HG03469 (cell line): ENCODE measurements at regions not wholly inside any gene's neighbourhood (a gene's known extent, or its start where the extent isn't known, plus 50 kb on each side); places are given as distances from the start of the nearest gene placed in this dataset.
"Not testable (repeated sequence)": the region's sequence is repeated elsewhere in the genome, so short reads cannot be mapped to it uniquely, and the experiment has no call there.

Experiments
- ATAC-seq: cut with Tn5 transposase; IDR thresholded peaks from one replicate; pipeline ENCODE4 v1.9.1; 2021; ENCODE audit warnings: mild to moderate bottlenecking, moderate library complexity, moderate number of reproducible peaks; ENCODE audit not compliant: unreplicated experiment

DNA sequence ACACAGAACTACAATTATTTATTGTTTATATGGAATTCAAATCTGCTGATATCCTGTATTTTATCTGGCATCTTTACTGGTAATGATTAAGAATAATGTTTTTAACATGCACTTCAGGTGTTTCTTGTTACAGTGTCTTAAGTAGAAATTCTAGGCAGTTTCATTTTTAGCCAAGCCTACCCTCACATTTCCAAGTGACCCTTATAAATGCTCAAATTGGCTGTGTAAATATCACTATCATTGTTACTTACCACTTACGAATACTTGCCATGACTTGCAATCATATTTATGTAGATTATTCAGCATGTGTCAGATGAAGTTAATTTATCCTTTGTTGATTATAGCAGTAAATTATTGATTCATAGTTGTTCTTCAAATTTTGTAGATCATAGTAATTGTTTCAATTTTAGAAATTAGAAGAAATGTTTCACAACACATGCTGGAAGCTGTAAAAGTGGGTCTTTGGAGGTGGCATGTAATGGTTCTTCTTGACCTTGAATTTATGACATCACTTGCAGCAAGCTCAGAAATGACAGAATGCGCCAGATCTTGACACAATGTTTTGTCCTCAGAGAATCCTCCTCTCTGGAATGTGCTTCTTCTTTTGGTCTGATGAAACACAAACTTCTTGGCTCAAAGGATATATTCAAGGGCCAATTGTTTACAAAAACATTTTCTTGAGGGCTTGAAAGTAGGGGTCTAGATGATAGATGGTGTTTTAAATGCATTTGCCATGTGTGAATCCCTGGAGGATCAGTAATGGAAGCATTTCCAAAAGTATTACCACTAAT lies 471.8 kb downstream of the COL12A1 start:
- no peak for ATAC-seq

DNA sequence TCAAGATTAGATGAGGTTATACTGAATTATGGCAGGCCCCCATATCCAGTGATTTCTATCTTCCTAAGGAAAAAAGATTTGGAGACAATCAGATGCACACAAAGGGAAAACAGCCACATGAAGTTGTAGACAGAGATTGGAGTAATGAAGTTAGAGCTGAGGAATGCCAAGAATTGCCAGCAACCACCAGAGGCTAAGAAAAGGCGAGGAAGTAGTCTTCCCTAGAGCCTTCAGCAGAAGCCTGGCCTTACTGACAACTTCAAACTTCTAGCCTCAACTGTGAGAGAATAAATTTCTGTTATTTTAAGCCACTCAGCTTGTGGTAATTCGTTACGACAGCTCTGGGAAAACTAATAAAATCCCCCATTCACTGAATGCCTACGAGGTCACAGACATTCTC lies 473.9 kb downstream of the COL12A1 start:
- ATAC-seq = no peak

DNA sequence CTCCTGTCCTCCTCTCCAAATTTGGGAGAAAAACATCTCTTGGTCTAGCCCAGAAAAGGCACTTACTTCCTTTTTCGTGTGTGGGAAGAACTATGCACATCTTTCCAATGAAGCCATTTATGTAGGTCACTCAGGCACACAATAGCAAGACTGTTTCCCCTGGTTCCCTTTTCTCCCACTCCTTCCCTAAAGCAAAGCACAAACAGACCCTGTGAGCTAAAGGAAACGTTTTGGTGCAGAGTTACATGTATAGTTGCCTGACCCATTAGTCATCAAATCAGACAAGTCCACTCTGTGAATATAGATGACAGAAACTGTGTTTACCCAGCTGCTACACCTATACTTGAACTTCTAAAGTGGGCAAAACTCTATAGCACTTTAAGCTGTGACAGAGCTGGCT lies 474.6 kb downstream of the COL12A1 start:
- no peak for ATAC-seq

DNA sequence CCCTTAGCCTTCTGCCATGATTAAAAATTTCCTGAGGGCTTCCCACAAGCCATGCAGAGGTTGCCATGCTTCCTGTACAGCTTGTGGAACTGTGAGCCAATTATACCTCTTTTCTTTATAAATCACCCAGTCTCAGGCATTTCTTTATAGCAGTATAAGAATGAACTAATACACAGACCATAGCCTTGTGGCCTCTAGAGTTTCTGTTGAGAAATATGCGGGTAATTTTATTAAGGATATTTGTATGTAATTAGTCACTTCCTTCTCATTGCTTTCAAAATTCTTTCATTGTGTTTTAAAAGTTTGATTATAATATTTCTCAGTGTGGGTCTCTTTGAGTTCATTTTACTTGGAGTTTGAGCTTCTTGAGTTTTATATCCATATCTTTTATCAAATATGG lies 484.9 kb downstream of the COL12A1 start:
- no peak for ATAC-seq

DNA sequence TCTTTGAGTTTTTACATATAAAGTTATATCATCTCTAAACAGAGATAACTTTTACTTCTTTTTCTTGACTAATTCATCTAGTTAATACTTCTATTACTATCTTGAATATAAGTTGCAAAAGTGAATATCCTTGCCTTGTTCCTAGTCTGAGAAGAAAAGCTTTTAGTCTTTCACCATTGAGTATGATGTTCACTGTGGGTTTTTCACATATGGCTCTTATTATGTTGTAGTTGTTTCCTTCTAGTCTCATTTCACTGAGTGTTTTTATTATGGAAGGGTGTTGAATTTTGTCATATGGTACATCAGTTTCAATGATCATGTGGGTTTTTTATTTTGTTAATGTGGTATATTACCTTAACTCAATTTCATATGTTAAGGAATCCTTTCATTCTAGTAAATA lies 488.3 kb downstream of the COL12A1 start:
- no peak for ATAC-seq

DNA sequence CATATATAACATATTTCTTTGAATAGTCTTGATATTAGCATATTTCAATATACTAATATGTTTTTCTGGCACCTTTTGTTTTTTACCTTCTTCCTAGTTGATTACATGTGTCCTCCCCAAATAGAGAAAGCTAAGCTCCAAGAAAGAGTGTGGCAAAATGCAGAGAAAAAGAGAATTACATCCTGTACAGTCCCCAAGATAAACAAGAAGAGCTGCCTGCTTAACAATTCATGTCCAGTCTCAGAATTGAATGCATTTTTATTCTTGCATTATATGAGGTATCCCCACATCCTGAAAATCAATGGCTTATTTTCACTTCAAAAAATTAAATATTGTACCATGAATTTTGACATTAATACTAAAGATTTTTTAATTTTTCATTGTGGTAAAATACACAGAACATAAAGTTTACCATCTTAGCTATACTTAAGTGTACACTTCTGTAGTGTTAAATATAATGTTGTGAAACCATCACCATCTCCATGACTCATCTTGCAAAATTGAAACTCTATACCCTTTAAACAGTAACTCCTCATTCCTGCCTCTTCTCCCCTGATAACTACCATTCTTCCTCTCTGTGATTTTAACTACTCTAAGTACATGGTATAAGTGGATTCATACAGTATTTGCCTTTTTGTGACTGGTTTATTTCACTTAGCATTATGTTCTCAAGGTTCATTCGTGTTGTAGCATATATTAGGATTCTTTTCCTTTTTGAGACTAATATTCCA lies 490.3 kb downstream of the COL12A1 start:
- no peak for ATAC-seq

DNA sequence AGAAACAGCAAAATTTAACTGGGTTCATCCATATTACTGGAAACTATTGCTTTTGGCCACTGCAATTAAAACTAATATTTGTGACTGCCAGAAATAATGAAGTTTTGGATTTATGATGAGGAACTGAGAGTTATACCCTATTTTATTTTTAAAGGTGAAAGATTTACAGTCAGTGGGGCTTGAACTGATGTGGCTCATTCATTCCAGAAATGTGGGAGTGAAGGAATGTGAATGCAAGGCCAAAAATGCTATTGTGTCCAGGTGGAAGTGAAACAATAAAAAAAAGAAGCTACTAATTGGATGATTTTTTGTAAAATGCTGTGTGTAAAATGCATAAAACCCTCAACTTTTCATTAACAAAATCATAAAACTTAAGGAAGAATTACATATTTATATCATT lies 491.9 kb downstream of the COL12A1 start:
- no peak for ATAC-seq

DNA sequence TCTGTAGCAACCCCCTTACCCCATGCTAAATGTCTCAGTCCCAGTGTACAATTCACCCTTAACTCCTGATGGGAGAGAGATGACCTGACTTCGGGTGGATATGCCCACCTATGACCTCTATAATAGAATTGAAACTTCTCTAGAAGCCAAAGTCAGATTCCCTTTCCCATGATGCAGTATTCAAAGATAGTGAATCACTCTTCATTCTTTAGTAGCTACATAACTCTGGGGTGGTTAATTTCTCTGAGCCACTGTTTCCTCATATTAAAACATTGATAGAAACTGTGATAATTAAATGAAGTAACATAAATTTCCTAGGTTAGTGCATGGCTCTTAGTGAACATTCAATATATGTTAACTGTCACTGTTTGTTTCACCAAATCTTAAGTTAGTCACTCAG lies 500.4 kb downstream of the COL12A1 start:
- ATAC-seq = no peak

DNA sequence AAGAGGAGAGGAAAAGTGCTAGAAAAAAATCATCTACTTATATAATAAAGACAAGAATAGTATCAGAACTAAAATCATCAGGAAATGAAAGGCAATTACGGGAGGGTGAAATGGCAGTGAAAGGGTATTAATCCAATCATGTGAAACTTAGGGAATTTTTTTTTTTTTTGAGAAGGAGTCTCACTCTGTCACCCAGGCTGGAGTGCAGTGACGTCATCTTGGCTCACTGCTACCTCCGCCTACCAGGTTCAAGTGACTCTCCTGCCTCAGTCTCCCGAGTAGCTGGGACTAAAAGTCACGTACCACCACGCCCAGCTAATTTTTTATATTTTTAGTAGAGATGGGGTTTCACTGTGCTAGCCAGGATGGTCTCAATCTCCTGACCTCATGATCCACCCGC lies 501.3 kb downstream of the COL12A1 start:
- ATAC-seq = not testable (repeated sequence)

DNA sequence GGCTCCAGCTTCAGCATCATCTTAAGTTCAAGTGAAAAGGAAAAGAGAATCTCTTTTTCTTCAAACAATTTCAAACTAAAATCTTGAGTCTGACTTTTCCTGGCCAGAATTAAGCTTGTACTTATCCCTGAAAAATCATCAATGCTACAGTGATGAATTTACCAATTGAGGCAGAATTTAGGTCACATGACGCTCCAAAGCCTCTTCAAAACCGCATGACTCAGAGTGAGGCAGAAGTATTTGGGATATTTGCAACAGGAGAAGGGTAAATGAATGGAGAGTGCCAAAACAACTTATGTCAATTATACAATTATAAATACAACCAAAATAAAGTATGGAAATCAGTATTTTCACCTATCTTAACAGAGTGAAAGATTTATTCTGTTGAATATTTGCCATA lies 515.5 kb downstream of the COL12A1 start:
- ATAC-seq = no peak

DNA sequence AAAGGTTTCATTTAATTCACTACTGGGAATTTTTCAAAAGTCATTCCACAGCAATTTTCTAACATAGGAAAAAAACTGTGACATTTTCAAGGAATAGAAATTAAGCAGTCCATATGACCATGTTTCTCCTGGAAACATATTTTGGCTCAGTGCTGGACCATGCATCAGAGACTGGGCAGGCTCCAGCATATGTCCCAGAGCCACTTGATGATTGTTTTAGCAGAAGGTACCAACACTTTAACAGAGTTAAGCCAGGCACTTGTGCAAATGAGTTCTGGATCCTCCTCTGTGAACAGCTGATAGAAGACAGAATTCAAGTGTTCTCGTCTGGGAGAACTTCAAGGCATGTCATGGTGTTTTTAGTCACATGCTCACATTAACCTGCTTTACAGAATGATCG lies 516.3 kb downstream of the COL12A1 start:
- ATAC-seq = no peak

DNA sequence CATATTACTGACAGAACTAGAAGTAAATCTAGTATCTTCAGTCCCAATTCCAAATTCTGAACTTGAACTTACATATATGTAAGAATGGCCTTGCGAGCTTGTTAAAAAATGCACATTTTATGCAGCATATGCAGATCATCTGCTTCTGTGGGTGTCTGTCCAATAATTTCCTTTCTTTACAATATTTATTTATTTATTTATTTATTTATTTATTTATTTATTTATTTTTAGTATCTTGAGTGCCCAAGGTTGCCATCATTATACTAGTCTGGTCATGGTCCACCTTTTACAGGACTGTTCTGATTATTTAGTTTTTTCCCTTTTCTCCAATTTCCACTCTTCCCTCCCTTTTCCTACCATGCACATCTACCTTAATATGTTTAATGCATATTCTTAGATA lies 528.4 kb downstream of the COL12A1 start:
- ATAC-seq = no peak

DNA sequence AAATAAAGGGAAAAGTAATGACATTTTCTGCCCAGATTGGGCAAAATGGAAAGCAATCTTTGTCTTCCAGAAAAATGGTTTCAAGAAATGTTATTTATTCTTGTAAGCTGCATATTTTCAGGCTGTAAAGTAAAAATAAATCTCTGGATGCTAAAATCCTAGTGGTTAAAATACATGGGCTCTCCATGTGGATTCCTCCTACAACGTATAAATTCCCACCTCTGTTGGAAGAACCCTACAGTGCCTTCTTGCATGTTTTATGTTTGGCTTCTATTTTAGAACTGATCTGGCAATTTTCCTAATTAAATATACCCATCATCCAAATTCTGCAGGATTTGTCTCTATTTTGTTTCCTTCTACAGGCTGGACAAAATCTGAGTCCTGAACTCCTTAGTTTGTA lies 528.9 kb downstream of the COL12A1 start:
- ATAC-seq = no peak

DNA sequence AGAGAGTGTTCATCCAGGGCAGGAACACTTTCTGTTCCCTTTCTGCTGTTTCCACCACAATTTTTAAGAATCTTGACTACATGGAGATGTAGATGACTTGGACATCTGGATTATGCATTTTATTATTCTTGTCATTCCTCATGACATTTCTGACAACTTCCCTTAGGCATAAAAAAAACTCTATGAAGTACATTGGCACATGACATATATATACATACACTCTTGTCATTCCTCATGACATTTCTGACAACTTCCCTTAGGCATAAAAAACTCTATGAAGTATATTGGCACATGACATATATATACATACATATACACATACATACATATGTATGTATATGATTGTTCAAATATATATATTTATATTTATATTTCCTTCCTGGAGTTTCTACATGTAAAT lies 531.5 kb downstream of the COL12A1 start:
- ATAC-seq = no peak

DNA sequence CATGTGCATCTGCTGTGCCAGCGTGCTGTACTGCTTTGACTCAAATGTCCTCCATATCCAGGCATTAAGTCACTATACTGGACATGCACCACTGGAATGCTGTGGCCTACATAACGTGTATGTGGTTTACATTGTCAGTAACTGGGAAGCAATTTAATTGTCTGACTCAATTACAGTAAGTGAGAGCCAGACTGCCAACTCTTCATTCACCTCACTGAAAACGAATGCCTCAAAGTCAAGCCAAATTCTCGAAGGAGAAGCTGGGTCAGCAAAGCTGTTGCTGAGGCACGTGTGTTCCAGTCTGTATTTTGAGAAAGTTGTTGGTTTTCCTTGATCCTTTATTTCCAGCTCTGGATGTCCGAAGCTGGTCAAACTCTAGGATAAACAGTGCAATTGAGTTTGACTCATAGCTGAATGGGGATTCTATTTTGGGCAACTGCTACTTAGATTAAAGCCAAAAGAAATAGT lies 534.3 kb downstream of the COL12A1 start:
- ATAC-seq = no peak

DNA sequence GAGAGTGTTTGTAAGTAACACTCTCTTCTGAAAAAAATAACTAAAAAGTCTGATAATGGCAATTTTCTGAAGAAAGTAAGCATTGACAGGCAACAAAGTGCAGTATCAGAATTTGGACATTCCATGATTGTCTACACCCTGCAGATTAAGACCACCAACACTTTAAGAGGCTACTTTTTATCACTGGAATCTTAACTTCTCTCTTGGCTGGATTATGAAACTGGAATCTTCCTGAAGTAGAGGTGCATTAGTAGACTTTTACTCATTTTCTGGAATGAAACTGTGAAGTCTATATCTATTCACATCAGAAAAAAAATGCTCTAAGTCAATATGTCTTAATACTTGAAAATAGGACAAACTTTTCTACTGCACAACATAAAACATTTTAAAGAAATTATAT lies 547.5 kb downstream of the COL12A1 start:
- ATAC-seq = no peak

DNA sequence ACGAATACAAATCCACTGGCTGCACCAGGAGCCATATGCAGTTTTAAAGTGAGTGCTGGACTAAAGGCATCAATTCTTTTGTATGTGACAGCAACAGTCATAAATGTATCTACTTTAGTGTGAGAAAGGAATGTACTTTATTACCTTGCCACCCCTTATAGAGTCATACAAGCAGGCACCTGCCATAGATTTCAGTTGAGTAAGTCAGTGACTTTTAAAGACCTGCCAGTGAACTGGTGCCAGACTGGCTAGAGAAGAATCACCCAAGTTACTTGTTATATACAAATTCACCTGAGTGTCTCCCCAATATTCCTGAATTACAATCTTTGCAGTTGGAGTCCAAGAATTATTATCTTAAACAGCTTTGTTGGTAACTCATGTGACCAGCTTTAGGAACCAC lies 547.9 kb downstream of the COL12A1 start:
- no peak for ATAC-seq

DNA sequence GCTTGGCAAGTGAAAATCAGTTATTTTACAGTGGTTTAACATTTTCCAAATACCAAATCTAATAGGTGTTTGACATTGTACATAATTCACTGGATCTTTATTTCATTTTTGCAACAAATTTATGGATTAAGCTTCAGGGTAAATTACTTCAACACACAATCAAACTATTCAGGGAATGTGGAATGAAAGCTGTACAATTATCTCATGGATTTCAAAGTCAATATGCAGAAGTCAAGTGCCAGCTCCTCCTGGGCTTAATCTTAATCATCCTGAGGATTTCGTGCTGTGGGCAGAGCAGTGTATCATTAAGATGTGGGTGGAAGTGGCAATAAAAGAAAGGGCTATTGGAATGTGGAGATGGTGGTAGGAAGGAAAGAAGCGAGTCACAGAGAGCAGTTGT lies 548.8 kb downstream of the COL12A1 start:
- ATAC-seq = no peak

DNA sequence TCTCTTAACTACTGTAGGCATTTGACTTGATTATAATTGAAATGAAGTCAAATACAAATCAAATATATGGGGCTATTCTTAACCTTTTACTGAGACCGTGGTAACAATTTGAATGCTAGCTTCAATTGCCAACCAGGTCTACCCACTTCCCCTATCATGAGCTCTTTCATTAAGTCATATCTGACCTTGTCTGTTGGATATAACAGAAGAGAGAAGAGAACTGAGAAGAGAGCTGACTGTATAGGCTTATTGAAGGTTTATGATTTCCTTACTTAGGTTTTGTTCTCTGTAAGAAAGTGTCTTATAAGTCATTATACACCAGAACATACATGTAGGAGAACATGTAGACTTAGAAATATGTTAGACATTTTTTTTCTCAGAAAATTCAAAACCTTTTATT lies 549.4 kb downstream of the COL12A1 start:
- ATAC-seq = no peak

DNA sequence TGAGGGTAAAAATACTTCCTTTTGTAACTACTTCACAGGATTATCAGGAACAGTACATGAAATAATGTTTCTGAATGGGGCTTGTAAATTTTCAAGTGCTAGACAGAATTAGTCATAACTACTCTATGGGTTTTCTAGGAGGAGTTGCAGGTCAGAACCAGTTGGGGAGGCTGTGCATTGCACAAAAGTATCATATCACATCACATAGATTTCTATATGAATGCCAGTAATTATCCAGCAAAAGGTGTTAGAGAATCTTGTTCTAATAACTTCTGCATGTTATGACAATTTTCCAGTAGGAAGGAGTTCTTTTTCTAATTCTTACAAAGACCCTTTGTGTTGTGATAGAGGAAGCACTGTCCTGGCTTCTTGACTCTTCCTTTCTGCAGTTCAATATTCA lies 551.6 kb downstream of the COL12A1 start:
- no peak for ATAC-seq

DNA sequence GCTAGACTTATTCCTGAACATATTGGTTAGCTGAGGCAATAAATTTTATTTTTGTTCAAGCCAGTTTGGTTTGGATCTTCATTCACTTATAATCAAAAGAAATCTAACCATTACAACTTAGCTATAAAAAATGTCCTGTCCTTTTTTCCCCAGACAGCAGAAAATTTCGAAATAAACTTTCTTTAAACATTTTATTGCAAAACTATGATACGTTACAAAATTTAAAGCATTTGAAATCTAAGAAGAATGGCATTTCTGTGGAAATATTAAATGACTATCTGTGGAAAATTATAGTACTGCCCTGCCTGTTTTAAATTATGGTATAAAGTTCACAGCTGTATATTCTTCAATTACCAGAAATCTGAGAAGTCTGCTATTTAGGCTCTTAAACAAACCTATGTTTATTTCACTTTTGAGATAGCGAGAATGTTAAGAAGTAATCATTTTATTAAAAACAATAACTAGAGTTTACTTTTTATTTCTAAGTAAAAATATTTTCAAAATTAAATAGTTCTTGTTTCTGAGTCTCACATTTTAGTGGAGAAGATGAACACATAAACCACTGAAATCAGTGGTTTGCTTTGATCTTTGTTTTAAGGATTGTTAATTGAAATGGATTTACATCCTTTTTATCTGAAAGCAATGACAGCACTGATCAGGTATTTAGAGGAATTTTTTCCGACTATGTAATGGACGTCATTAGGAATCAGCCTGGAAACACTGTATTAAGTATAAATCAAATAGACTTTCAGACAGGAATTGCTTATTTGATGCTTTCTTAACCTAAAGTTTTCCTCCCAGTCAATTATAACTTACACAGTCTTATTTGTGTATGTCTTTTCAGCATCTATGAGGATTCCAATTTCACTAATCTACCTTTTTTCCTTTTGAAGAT lies 553.7 kb downstream of the COL12A1 start:
- no peak for ATAC-seq
